ENCODE measurements at regions not wholly inside any gene's neighbourhood (a gene's known extent, or its start where the extent isn't known, plus 50 kb on each side); places are given as distances from the start of the nearest gene placed in this dataset.
"Not testable (repeated sequence)": the region's sequence is repeated elsewhere in the genome, so short reads cannot be mapped to it uniquely, and the experiment has no call there.

DNA sequence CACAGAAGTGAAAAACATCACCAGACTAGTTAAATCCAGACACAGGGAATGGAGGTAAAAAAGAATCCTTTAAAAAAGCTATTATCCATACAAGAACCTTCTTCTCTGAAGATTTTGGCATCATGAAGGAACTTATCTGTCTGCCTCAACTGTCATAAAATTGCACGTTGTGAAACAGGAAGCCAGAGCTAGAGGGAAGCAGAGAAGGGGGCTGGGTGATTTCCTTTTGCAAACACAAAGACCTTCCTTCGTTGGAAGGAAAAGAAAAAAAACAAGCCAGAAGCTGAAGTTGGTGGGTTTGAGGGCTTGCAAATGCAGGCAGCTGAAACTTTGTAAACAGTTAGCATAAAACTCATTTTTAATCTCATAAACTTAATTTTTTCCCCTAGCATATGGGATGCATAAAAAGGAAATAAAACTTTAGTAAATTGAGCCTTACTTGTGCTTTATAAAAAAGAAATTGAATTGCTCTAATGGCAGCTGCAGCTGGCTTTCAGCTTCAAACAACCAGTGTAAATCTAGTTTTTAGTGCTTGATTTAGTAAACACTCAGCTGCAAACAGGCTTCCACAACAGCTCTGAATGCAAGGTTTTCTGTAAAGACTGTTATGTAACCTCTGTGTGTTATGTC is 101.6 kb downstream of the OTUD1 start:
- intact Hi-C loops (cut with DNase I): no loop called here
- no peak for DNase-seq

DNA sequence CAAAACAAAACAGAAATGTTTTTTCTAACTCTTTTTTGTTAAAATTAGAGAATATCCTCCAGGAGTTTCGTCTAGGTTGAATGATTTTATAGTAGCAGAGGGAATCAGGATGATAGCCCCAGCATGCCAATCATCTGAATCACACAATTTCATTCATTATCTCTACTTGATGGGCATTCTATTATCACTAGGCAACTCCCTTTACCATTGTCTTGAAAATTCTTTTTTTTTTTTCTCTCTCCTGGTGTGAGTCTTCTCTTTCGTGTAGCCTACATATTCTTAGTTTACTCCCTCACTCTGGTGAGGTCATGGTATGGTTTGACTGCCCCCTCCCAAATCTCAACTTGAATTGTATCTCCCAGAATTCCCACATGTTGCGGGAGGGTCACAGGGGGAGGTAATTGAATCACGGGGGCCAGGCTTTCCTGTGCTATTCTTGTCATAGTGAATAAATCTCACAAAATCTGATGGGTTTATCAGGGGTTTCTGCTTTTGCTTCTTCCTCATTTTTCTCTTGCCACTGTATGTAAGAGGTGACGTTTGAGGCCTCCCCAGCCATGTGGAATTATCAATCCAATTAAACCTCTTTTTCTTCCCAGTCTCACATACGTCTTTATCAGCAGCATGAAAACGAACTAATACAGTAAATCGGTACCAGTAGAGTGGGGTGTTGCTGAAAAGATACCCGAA is 105.0 kb downstream of the OTUD1 start:
- intact Hi-C loops (cut with DNase I): no loop called here
- no peak for DNase-seq

DNA sequence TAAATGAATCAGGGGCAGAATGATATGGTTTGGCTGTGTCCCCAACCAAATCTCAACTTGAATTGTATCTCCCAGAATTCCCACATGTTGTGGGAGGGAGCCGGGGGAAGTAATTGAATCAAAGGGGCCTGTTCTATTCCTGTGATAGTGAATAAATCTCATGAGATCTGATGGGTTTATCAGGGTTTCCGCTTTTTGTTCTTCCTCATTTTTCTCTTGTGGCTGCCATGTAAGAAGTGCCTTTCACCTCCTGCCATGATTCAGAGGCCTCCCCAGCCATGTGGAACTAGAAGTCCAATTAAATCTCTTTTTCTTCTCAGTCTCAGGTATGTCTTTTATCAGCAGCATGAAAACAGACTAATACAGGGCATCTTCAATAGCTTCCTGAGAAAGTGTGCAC is 107.0 kb downstream of the OTUD1 start:
- DNase-seq; intact Hi-C loops (cut with DNase I): not testable (repeated sequence)

DNA sequence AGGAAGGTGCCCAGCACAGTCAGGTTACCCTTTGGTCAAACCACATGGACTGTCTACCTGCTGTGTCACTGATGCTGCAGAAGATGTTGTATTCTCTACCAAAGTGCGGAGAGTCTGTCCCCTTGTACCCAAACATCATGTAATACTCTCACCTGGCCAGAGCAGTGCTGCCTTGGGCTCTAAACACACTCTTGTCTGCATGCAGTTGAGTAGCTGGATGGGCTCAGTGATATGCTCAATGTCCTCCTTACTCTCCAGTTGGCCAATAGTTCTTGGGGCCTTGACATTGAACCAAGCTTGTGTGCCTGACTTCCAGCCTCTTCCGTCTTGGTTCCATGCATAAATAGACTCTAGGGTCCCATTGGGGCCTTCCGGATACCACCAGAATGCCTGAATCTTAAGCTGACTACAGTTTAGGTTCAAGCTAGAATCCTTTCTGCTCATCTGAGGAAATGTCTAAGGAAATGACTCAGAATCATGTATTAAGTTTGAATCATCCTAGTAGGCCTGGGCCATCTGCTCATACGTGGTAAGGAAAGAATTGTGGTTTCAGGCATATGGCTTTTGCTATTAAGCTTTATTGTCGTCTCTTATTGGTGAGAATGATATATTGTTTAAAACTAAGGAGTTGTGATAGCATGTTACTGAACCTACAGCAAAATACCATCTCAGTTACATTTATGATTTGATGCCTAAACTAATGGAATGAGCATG is 118.0 kb downstream of the OTUD1 start:
- DNase-seq: no peak
- intact Hi-C loops (cut with DNase I): no loop called here

DNA sequence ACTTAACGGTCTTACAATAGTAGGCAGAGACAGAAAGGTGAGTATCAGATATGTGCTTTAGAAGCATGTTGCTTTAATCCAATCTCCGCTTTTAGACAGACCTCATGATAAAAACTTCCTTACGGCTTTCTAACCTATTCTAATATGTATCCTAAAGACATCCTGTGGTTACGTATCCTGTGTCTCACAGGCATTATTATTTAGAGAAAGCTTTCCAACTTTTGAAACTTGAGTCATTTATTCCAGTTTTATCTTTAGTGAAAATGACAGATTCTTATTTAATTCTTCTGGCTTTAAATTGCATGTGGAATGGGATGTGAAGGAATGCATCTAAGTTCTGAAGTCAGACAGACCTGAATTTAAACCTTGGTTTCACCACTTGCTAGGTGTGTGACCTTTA is 118.9 kb downstream of the OTUD1 start:
- DNase-seq: no peak
- intact Hi-C loops (cut with DNase I): no loop called here

DNA sequence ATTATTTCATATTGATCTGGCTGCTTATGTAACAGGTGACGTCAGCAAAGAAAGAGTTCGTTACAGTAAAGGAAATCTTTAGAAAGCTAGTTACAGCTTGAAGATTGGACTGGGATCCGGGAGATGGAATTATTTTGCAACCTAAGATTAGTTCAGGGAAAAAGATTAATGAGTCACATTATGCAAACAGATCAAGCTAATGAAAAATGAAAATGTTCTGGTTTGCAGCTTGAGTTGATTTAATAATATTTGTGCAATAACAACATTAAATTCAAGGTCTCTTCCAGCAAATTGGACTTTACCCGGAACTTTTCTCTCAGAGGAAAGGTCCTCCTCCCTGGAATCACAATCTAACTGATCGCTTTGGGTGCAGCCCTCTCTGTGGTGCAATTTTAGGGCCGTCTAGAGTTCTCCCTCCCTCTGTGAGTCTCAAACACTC is 119.5 kb downstream of the OTUD1 start:
- no peak for DNase-seq
- intact Hi-C loops (cut with DNase I): no loop called here

DNA sequence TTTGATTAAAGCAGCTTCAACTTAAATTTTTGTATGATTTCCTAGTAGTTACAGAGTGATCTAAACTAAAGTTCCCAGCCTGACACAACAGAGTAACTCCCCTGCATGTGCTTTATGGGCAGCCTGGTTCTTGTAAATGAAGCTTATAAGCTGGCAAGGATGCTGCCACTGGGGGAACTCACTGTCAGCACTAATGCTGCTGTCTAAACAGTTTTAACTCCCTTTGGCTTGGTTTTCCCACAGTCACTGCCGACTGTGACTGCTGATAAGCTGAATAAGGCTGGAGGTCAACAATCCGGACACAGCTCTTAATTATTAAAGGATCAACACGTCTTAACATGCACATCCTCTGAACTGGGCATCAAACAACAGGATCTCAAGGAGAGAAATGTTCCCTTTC is 130.1 kb downstream of the OTUD1 start:
- DNase-seq: no peak
- intact Hi-C loops (cut with DNase I): no loop called here

DNA sequence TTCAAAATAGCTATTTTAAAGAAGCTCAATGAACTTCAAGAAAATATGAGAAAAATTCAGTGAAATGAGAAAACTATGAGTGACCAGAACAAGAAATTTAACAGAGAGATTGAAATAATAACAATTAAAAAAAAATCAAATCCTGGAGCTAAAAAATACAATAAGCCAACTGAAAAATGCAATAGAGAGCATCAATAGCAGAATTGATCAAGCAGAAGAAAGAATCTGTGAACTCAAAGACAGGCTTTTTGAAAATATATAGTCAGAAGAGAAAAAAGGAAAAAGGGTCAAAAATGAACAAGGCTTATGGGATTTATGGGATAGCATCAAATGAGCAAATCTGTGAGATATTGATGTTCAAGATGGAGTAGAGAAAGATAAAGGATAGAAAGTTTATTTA is 133.0 kb downstream of the OTUD1 start:
- intact Hi-C loops (cut with DNase I): no loop called here
- no peak for DNase-seq

DNA sequence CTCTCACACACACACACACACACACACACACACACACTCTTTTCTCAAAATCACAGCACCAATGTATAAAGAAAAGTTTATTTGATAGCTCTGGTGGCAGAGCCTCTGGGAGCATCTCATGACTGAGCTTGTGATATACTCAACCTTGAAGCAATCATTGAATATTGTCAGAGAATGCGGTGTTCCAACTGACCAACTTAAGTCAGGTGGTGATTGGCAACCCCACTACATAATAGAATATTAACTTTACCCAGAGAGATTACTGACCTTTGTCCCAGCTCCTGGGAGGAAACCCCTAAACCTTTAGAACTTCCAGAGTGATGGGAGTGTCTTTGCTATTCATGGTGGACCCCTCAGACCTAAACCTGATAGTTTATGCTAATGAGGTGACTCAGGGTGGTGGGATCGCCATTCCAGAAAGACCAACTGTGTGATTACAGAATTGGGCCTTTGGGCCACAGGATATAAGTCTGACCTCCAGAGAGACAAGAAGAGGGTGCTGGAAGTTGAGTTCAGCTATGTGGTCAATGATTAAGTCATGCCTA is 143.1 kb downstream of the OTUD1 start:
- no peak for DNase-seq
- intact Hi-C loops (cut with DNase I): no loop called here

DNA sequence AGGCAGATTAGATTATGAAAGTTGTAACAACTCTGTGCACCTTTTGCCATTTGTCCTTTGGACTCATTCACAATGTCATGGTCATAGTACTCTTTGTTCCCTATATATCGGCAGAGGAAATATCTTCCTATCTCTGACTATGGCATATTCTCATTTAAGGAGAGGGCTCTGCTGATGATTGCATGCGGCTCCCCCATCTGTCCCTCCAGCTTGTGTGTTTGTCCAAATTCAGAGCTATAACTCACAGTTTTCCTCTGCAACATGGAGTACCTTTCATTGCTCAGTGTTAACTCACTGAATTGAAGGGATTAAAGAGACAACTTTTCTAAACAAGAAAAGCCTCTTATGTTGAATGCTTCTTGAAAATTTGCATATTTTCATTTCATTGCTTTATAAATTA is 145.5 kb downstream of the OTUD1 start:
- intact Hi-C loops (cut with DNase I): no loop called here
- DNase-seq: no peak

DNA sequence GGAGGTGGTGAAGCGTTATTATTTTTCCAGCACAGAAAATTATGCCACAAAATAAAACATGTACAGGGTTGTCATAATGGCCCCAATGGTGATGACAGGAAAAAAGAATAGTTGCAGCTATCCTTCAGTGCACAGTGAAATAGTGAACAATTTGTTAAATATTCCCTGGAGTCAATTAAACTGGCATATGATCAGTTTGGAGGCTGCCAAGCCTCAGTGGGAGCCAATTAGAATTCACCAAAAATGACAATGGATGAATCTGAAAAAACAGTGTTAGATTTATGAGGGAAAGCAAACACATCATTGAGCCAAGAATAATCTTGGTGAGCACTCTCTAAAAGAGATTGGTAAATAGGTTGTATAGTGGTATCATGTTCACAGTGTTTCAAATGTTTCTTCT is 146.3 kb downstream of the OTUD1 start:
- no peak for DNase-seq
- intact Hi-C loops (cut with DNase I): no loop called here

DNA sequence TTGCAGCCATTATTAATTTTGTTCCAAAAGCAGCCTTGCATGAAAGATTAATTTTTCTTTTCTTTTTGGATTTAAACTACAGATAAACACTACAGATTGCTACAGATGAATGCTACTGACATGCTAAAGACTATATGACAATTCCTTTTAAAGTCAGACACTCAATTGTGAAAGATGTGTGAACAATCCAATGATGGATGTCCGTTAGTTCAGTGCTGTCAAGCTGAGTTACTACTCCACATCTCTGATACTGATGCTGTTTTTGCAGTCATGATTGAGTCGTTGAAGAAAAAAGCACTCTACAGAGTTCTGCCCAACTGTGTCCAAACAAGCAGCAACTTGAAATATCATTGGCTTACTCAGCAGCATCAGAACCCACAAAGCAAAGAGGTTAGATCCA is 146.8 kb downstream of the OTUD1 start:
- intact Hi-C loops (cut with DNase I): no loop called here
- no peak for DNase-seq

DNA sequence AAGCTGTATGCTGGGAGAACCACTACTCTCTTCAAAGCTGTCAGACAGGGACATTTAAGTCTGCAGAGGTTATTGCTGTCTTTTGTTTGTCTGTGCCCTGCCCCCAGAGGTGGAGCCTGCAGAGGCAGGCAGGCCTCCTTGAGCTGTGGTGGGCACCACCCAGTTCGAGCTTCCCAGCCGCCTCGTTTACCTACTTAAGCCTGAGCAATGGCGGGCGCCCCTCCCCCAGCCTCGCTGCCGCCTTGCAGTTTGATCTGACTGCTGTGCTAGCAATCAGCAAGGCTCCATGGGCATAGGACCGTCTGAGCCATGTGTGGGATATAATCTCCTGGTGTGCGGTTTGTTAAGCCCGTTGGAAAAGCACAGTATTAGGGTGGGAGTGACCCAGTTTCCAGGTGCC is 156.4 kb downstream of the OTUD1 start:
- DNase-seq; intact Hi-C loops (cut with DNase I): not testable (repeated sequence)

DNA sequence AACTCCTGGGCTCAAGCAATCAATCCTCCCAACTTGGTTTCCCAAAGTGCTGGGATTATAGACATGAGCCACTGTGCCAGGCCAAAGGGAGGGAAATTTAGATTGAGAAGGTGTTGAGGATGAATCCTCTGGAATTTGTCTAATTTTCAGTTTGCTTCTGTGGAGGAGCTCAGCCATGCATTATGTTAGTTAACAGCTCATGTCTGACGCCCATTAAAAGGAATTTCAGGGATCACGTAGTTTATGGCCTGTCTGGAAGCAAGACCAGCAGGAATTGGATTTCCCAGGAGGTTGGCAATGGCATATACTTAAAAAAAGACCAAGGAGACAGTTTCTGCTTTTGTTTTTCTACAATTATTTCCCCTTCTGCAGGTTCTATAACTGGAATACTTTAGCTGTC is 165.7 kb downstream of the OTUD1 start:
- no peak for DNase-seq
- intact Hi-C loops (cut with DNase I): no loop called here

DNA sequence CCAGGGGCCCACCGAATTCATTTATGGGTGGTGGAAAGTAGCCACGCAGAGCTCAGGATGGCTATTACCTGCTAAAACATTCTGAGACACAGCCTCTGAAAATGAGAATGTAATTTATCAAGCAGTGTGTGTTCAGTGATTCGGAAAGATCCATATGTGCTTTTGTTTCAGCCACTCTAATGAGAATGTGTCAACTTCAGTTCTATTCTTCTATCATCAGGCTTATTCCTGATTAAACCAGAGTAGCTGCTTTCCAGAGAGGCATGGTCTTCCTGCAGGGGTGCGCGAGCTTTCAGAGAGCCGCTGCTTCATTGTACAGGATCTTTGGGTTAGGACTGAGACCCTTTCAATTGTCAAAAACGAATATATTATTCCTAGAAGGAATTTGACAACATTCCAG is 167.6 kb downstream of the OTUD1 start:
- intact Hi-C loops (cut with DNase I): no loop called here
- no peak for DNase-seq

DNA sequence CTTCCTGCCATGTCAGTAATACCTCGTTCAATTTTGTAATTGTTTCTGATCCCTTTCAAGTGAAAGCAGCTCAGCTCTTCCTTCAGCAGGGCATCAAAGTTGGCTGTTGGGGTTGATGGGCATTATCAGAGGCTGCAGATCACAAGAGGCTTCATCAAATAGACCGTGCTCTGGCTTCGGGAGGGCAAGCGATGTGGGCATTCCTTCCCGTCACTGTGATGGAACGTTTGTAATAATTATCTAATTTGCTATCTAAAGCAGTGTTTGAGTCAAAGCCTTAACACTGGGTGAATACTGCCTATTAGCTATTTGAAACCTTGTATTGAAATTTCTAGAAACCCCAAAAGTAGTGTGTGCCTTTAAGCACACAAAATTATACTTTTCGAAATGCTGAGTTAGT is 170.1 kb downstream of the OTUD1 start:
- intact Hi-C loops (cut with DNase I): no loop called here
- no peak for DNase-seq

DNA sequence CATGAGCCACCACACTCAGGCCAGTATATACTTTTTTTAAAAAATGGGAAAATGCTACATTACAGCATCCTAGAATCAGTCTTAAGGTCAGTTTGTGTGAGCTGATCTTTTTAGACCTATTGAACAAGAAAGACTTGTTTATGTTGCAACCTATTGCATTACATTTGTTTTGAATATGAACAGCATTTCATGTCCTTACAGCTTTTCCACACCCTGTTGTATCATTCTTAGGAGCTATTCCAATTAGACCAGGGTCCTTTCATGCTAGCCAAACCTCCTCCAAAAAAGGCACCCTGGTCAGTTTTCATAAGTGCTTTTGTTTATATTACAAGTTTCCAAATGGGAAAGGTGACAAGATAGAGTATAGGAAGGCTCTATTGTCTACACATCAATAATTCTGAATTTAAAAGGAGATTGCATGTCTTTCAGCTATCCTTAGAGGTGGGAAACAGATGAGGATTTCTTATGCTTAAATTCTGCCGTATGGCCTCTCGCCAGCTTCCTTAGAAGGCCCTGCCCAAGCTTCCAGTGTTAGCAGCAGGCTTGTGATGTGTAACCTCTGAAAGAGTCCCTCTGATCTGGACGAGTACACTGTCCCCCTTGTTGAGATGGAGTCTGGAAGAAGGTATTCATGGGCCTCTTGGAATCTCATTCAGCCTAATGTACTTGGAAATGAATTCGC is 171.9 kb downstream of the OTUD1 start:
- no peak for DNase-seq
- intact Hi-C loops (cut with DNase I): no loop called here

DNA sequence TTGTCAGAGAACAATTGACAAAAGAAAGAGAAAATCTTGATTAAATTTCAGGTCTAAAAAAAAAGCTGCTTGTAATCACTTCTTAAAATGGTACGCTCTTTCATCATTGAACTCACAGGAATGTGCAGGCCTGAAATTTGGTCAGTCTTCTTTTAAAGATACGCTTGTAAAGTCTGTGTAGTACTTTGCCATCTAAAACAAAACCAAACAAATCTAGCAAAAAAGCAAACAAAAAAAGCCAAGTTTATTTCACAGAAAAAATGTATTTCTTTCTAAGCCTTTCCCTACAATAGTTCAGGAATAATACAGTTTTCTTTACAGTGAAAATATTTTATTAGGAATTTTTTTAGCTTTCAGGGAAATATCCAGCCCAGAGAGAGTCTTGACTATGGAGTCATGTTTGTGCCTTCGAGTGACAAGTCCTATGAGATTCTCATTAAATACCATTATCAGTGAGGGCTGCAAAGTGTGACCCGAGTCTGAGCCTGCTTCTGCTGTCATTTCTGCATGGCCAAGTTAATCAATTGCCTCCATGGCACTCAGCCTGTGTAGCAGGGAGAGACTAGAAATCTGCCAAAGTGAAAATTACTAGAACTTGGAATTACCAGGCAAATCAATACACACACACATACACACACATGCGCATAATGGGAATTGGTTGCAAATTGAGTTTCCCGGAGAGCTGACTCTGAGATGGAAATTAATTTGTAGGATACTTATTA is 172.6 kb downstream of the OTUD1 start:
- no peak for DNase-seq
- intact Hi-C loops (cut with DNase I): no loop called here

DNA sequence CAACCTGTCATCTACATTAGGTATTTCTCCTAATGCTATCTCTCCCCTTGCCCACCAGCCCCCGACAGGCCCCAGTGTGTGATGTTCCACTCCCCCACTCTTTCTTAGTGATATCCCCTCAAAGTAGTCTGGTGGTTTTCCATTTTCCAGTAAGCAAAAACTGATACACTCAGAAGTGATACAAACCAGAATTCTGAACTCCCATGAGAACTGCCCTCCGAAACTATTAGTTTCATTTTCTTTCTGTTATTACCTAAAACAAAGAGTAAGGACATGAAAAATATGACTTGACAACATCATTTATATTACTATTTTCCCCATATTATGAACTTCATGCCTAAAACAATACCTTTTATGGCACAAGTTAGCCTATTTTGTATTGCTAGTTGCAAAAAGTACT is 175.0 kb downstream of the OTUD1 start:
- DNase-seq: no peak

DNA sequence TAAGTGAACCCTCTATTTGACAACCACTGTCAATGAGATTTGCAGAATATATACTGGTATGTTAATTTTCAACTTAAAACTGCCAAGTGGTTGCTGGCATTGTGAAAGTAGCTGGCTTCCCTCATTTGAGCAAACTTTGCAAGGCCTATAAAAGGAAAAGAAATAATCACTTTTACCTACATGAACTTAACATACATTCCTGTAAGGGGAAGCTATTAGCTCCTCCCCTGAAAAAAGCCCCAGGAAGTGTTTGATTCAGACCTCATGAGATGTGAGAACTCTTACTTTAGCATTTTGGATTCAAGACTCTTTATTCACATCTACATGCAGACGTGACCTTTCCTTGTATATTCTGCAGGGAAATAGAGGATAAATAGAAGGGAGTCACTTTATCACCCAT is 175.6 kb downstream of the OTUD1 start:
- intact Hi-C loops (cut with DNase I): no loop called here
- no peak for DNase-seq

More for the DNA sequence above, 175.0 kb downstream of the OTUD1 start:
- intact Hi-C loops (cut with DNase I): no loop called here
